SH-SY5Y (cell line): ENCODE measurements at regions not wholly inside any gene's neighbourhood (a gene's known extent, or its start where the extent isn't known, plus 50 kb on each side); places are given as distances from the start of the nearest gene placed in this dataset.

Experiments used
- GATA2 ChIP-seq: IDR thresholded peaks from 2 replicates; pipeline ENCODE4 v1.6.1; 2011; ENCODE audit warnings: mild to moderate bottlenecking, low read depth, low read length
- GATA3 ChIP-seq: IDR thresholded peaks from 2 replicates; pipeline ENCODE4 v1.6.1; 2011; ENCODE audit warnings: low read depth, mild to moderate bottlenecking, low read length, moderate library complexity

GRCh38 chr21:28492127-28492526 is 500.6 kb downstream of the LTN1 start:
- TF ChIP-seq GATA3 (no peak), GATA2 (no peak)
